GM19397 (cell line): ENCODE measurements at regions not wholly inside any gene's neighbourhood (a gene's known extent, or its start where the extent isn't known, plus 50 kb on each side); places are given as distances from the start of the nearest gene placed in this dataset.

Source experiments
- ATAC-seq: cut with Tn5 transposase; IDR thresholded peaks from one replicate; pipeline ENCODE4 v1.9.1; 2021; ENCODE audit warnings: mild to moderate bottlenecking, moderate library complexity; ENCODE audit not compliant: unreplicated experiment

GRCh38 chr1:78792756-78793155 is 143.1 kb downstream of the IFI44 start:
- ATAC-seq: no peak

GRCh38 chr1:78797108-78797781 is 147.6 kb downstream of the IFI44 start:
- peak; percentile 65 for ATAC-seq

- ATAC-seq: no peak
Observed at GRCh38 chr1:78799926-78800325, 150.3 kb downstream of the IFI44 start.

GRCh38 chr1:78814176-78814575 is 164.5 kb downstream of the IFI44 start:
- no peak for ATAC-seq

GRCh38 chr1:78825561-78825960 is 175.9 kb downstream of the IFI44 start:
- ATAC-seq: no peak

GRCh38 chr1:78829644-78830043 is 176.9 kb downstream of the ADGRL4 start:
- ATAC-seq: no peak

- no peak for ATAC-seq
Observed at GRCh38 chr1:78830321-78830720, 176.2 kb downstream of the ADGRL4 start.

GRCh38 chr1:78831731-78832360 is 174.7 kb downstream of the ADGRL4 start:
- ATAC-seq: no peak

GRCh38 chr1:78833491-78833890 is 173.0 kb downstream of the ADGRL4 start:
- ATAC-seq: no peak

GRCh38 chr1:78834201-78834741 is 172.3 kb downstream of the ADGRL4 start:
- peak; percentile 43 for ATAC-seq

GRCh38 chr1:78836726-78837125 is 169.8 kb downstream of the ADGRL4 start:
- no peak for ATAC-seq

- ATAC-seq: no peak
Observed at GRCh38 chr1:78839704-78840277, 166.7 kb downstream of the ADGRL4 start.
